ENCODE measurements at regions not wholly inside any gene's neighbourhood (a gene's known extent, or its start where the extent isn't known, plus 50 kb on each side); places are given as distances from the start of the nearest gene placed in this dataset.

- intact Hi-C loops (cut with DNase I; ENCODE audit: low total_unique reads) = no loop called here
- no peaks in the 10 kb centered on the region for H3K4me1 ChIP-seq
- H3K27ac ChIP-seq = no peak overlapping the region
- no peaks in the 10 kb centered on the region for H3K27me3 ChIP-seq
- TF ChIP-seq CTCF (IDR thresholded peaks at IDR 0.05) = no peak
- no peak for TF ChIP-seq POLR2A (IDR thresholded peaks at IDR 0.05)
- H3K4me3 ChIP-seq = no peak overlapping the region
- H3K9me3 ChIP-seq = no peaks in the 10 kb centered on the region
- no peak for DNase-seq
- WGBS, 2 donors = 72 to 79% methylated on average over 3 of the region's 3 CpGs
- no peaks in the 10 kb centered on the region for H3K36me3 ChIP-seq (ENCODE audit: low read depth, missing control alignments)
These were observed 168.5 kb upstream of the TCERG1L start for GRCh38 chr10:131480066-131480465.

- Histone ChIP-seq H3K27ac (no peak overlapping the region), H3K9me3 (no peaks in the 10 kb centered on the region), H3K36me3 (ENCODE audit: low read depth, missing control alignments) (no peaks in the 10 kb centered on the region), H3K4me1 (no peaks in the 10 kb centered on the region), H3K27me3 (no peaks in the 10 kb centered on the region), H3K4me3 (no peak overlapping the region)
- 32 to 45% methylated on average over 7 of the region's 7 CpGs for WGBS, 2 donors
- DNase-seq = no peak
- intact Hi-C loops (cut with DNase I; ENCODE audit: low total_unique reads) = no loop called here
- TF ChIP-seq POLR2A (IDR thresholded peaks at IDR 0.05) (no peak), CTCF (IDR thresholded peaks at IDR 0.05) (no peak)
These were observed 169.3 kb upstream of the TCERG1L start for GRCh38 chr10:131480861-131481260.

- no peaks in the 10 kb centered on the region for H3K9me3 ChIP-seq
- TF ChIP-seq CTCF (IDR thresholded peaks at IDR 0.05) (no peak), POLR2A (IDR thresholded peaks at IDR 0.05) (no peak)
These were observed 174.2 kb upstream of the TCERG1L start for GRCh38 chr10:131485732-131486131.

GRCh38 chr10:131487822-131488221 is 176.3 kb upstream of the TCERG1L start:
- H3K27me3 ChIP-seq = no peaks in the 10 kb centered on the region
- 86 to 92% methylated on average over 5 of the region's 5 CpGs for WGBS, 2 donors
- no peak for TF ChIP-seq CTCF (IDR thresholded peaks at IDR 0.05)
- no peak for TF ChIP-seq POLR2A (IDR thresholded peaks at IDR 0.05)
- H3K9me3 ChIP-seq = no peaks in the 10 kb centered on the region
- no peaks in the 10 kb centered on the region for H3K4me1 ChIP-seq
- H3K4me3 ChIP-seq = no peak overlapping the region
- no peak overlapping the region for H3K27ac ChIP-seq
- no peak for DNase-seq
- intact Hi-C loops (cut with DNase I; ENCODE audit: low total_unique reads) = no loop called here
- no peaks in the 10 kb centered on the region for H3K36me3 ChIP-seq (ENCODE audit: low read depth, missing control alignments)

More at GRCh38 chr10:131485732-131486131, 174.2 kb upstream of the TCERG1L start:
- H3K4me1 ChIP-seq = no peaks in the 10 kb centered on the region
- H3K27me3 ChIP-seq = no peaks in the 10 kb centered on the region
- intact Hi-C loops (cut with DNase I; ENCODE audit: low total_unique reads) = no loop called here
- 65 to 70% methylated on average over 2 of the region's 2 CpGs for WGBS, 2 donors
- H3K27ac ChIP-seq = no peak overlapping the region
- H3K36me3 ChIP-seq (ENCODE audit: low read depth, missing control alignments) = no peaks in the 10 kb centered on the region
- no peak overlapping the region for H3K4me3 ChIP-seq
- no peak for DNase-seq

- H3K9me3 ChIP-seq = no peaks in the 10 kb centered on the region
- no peaks in the 10 kb centered on the region for H3K36me3 ChIP-seq (ENCODE audit: low read depth, missing control alignments)
- H3K4me3 ChIP-seq = no peak overlapping the region
- intact Hi-C loops (cut with DNase I; ENCODE audit: low total_unique reads) = no loop called here
- H3K4me1 ChIP-seq = no peaks in the 10 kb centered on the region
- WGBS, 2 donors = 74 to 82% methylated on average over 9 of the region's 9 CpGs
- no peak for DNase-seq
- H3K27me3 ChIP-seq = no peaks in the 10 kb centered on the region
- no peak overlapping the region for H3K27ac ChIP-seq
- TF ChIP-seq CTCF (IDR thresholded peaks at IDR 0.05) (no peak), POLR2A (IDR thresholded peaks at IDR 0.05) (no peak)
These were observed 179.6 kb upstream of the TCERG1L start for GRCh38 chr10:131490991-131491594.

Data from testis (tissue), 2 donors.